Coronary artery (tissue), 2 donors: ENCODE measurements at regions not wholly inside any gene's neighbourhood (a gene's known extent, or its start where the extent isn't known, plus 50 kb on each side); places are given as distances from the start of the nearest gene placed in this dataset.
"Not testable (repeated sequence)": the region's sequence is repeated elsewhere in the genome, so short reads cannot be mapped to it uniquely, and the experiment has no call there.

Experiments used
- DNase-seq: peaks from one replicate; pipeline ENCODE4 v3.0.0-alpha.2; 2017; ENCODE audit warnings: low spot score
- H3K27ac ChIP-seq, 2 donors: fragments of 200-600 bp; sonication (generic); one replicate each; pipeline ENCODE4 v1.5.1; 2016 to 2019
- H3K4me3 ChIP-seq: fragments of 200-600 bp; sonication (generic); 2 replicates; pipeline ENCODE4 v1.5.1; 2016; ENCODE audit warnings: mild to moderate bottlenecking, moderate library complexity
- CTCF ChIP-seq: fragments of 200-600 bp; sonication (generic); IDR thresholded peaks from one replicate; pipeline ENCODE4 v1.5.1; 2019; ENCODE audit warnings: antibody characterized with exemption

- TF ChIP-seq CTCF = no peak
- DNase-seq = no peak
- no peak overlapping the region for H3K4me3 ChIP-seq
- H3K27ac ChIP-seq = no peak overlapping the region
Observed at GRCh38 chr12:88854260-88854659, 274.0 kb upstream of the KITLG start.

- not testable (repeated sequence) for H3K27ac ChIP-seq, H3K4me3 ChIP-seq, DNase-seq
Observed at GRCh38 chr12:88847246-88847645, 267.0 kb upstream of the KITLG start.

GRCh38 chr12:88844426-88844825 lies 264.2 kb upstream of the KITLG start:
- Histone ChIP-seq H3K27ac (no peak overlapping the region), H3K4me3 (no peak overlapping the region)
- no peak for DNase-seq
- TF ChIP-seq CTCF = no peak

- Histone ChIP-seq H3K27ac (no peak overlapping the region), H3K4me3 (no peak overlapping the region)
- no peak for DNase-seq
- no peak for TF ChIP-seq CTCF
Observed at GRCh38 chr12:88842314-88842713, 262.0 kb upstream of the KITLG start.

GRCh38 chr12:88839486-88839885 lies 259.2 kb upstream of the KITLG start:
- no peak for DNase-seq
- no peak overlapping the region for H3K27ac ChIP-seq
- H3K4me3 ChIP-seq = no peak overlapping the region
- TF ChIP-seq CTCF = no peak

GRCh38 chr12:88836156-88836555 lies 255.9 kb upstream of the KITLG start:
- H3K4me3 ChIP-seq = no peak overlapping the region
- DNase-seq = no peak
- no peak overlapping the region for H3K27ac ChIP-seq
- no peak for TF ChIP-seq CTCF

GRCh38 chr12:88834226-88834625 lies 254.0 kb upstream of the KITLG start:
- TF ChIP-seq CTCF = no peak
- DNase-seq = no peak
- Histone ChIP-seq H3K4me3 (no peak overlapping the region), H3K27ac (no peak overlapping the region)

GRCh38 chr12:88833641-88834116 lies 253.4 kb upstream of the KITLG start:
- Histone ChIP-seq H3K27ac (no peak overlapping the region), H3K4me3 (no peak overlapping the region)
- TF ChIP-seq CTCF = no peak
- DNase-seq = no peak

GRCh38 chr12:88828537-88828936 lies 248.3 kb upstream of the KITLG start:
- H3K27ac ChIP-seq, H3K4me3 ChIP-seq, DNase-seq: not testable (repeated sequence)
